Left ventricle myocardium inferior (tissue), 1 donor: ENCODE measurements at regions not wholly inside any gene's neighbourhood (a gene's known extent, or its start where the extent isn't known, plus 50 kb on each side); places are given as distances from the start of the nearest gene placed in this dataset.
"Not testable (repeated sequence)": the region's sequence is repeated elsewhere in the genome, so short reads cannot be mapped to it uniquely, and the experiment has no call there.

Experiments used
- DNase-seq: peaks from one replicate; pipeline ENCODE4 v3.0.0-alpha.2; 2020
- H3K27ac ChIP-seq: fragments of 200-600 bp; replicated peaks from 2 replicates; pipeline ENCODE4 v1.8.0; 2021
- H3K27me3 ChIP-seq: fragments of 200-600 bp; 2 replicates; pipeline ENCODE4 v1.8.0; 2021; ENCODE audit warnings: low read depth
- H3K36me3 ChIP-seq: fragments of 200-600 bp; 2 replicates; pipeline ENCODE4 v1.8.0; 2021
- H3K4me1 ChIP-seq: fragments of 200-600 bp; 2 replicates; pipeline ENCODE4 v1.8.0; 2021
- H3K4me3 ChIP-seq: fragments of 200-600 bp; 2 replicates; pipeline ENCODE4 v1.8.0; 2021; ENCODE audit warnings: mild to moderate bottlenecking, moderate library complexity
- H3K9me3 ChIP-seq: fragments of 200-600 bp; replicated peaks from 2 replicates; pipeline ENCODE4 v1.8.0; 2021
- CTCF ChIP-seq: fragments of 200-600 bp; IDR thresholded peaks from 2 replicates; pipeline ENCODE4 v1.8.0; 2021; ENCODE audit warnings: antibody characterized with exemption, mild to moderate bottlenecking, borderline replicate concordance
- intact Hi-C: fragments of 100-400 bp; cut with micrococcal nuclease; formaldehyde crosslinking; loops from one replicate; pipeline ENCODE4 v1.11.0; 2022
- donor health status: DM: no; HTN: yes; CAD: no; lungs with severe emphysema.

- Histone ChIP-seq H3K4me3 (no peak overlapping the region), H3K9me3 (no peaks in the 10 kb centered on the region)
- intact Hi-C loops, result no loop called here
These were observed 85.9 kb upstream of the ZPLD1 start for GRCh38 chr3:102348904-102349303.

GRCh38 chr3:102353148-102353547 lies 81.7 kb upstream of the ZPLD1 start:
- Histone ChIP-seq H3K27me3 (no peaks in the 10 kb centered on the region), H3K36me3 (no peaks in the 10 kb centered on the region), H3K4me3 (no peak overlapping the region), H3K27ac (no peak overlapping the region), H3K4me1 (peaks cover 9% of the 10 kb centered on the region), H3K9me3 (no peaks in the 10 kb centered on the region)
- intact Hi-C loops, result no loop called here
- DNase-seq, result no peak
- no peak for TF ChIP-seq CTCF

More at GRCh38 chr3:102348904-102349303, 85.9 kb upstream of the ZPLD1 start:
- no peak for DNase-seq
- Histone ChIP-seq H3K4me1 (peaks cover 9% of the 10 kb centered on the region), H3K27me3 (no peaks in the 10 kb centered on the region), H3K27ac (no peak overlapping the region), H3K36me3 (no peaks in the 10 kb centered on the region)
- no peak for TF ChIP-seq CTCF

GRCh38 chr3:102353805-102354204 lies 81.0 kb upstream of the ZPLD1 start:
- no peak overlapping the region for H3K4me3 ChIP-seq
- no peaks in the 10 kb centered on the region for H3K27me3 ChIP-seq
- intact Hi-C loops, result no loop called here
- TF ChIP-seq CTCF, result no peak
- H3K4me1 ChIP-seq, result peaks cover 9% of the 10 kb centered on the region
- H3K36me3 ChIP-seq, result no peaks in the 10 kb centered on the region
- DNase-seq, result no peak
- H3K27ac ChIP-seq, result no peak overlapping the region
- no peaks in the 10 kb centered on the region for H3K9me3 ChIP-seq

GRCh38 chr3:102354818-102355515 lies 79.8 kb upstream of the ZPLD1 start:
- intact Hi-C loops, result no loop called here
- TF ChIP-seq CTCF, result no peak
- H3K27ac ChIP-seq, result no peak overlapping the region
- no peak overlapping the region for H3K4me3 ChIP-seq
- peaks cover 9% of the 10 kb centered on the region for H3K4me1 ChIP-seq
- H3K9me3 ChIP-seq, result no peaks in the 10 kb centered on the region
- no peaks in the 10 kb centered on the region for H3K27me3 ChIP-seq
- DNase-seq, result no peak
- no peaks in the 10 kb centered on the region for H3K36me3 ChIP-seq

- intact Hi-C loops, result no loop called here
- Histone ChIP-seq H3K27ac (no peak overlapping the region), H3K4me3 (no peak overlapping the region), H3K4me1 (peaks cover 9% of the 10 kb centered on the region), H3K27me3 (no peaks in the 10 kb centered on the region), H3K36me3 (no peaks in the 10 kb centered on the region), H3K9me3 (no peaks in the 10 kb centered on the region)
- TF ChIP-seq CTCF, result no peak
- DNase-seq, result no peak
These were observed 78.3 kb upstream of the ZPLD1 start for GRCh38 chr3:102356506-102356905.

- DNase-seq, H3K36me3 ChIP-seq, intact Hi-C loops, H3K27me3 ChIP-seq, H3K4me1 ChIP-seq, H3K4me3 ChIP-seq, H3K27ac ChIP-seq, H3K9me3 ChIP-seq: not testable (repeated sequence)
These were observed 77.5 kb upstream of the ZPLD1 start for GRCh38 chr3:102357313-102357712.
